HG02840 (cell line): ENCODE measurements at regions not wholly inside any gene's neighbourhood (a gene's known extent, or its start where the extent isn't known, plus 50 kb on each side); places are given as distances from the start of the nearest gene placed in this dataset.
"Not testable (repeated sequence)": the region's sequence is repeated elsewhere in the genome, so short reads cannot be mapped to it uniquely, and the experiment has no call there.

Source experiments
- ATAC-seq: cut with Tn5 transposase; IDR thresholded peaks from one replicate; pipeline ENCODE4 v1.9.1; 2021; ENCODE audit warnings: mild to moderate bottlenecking, moderate library complexity, moderate number of reproducible peaks; ENCODE audit not compliant: unreplicated experiment, low FRiP score

GRCh38 chr1:83167634-83168033 is 831.3 kb downstream of the TTLL7 start:
- not testable (repeated sequence) for ATAC-seq

GRCh38 chr1:83163879-83164475 is 835.0 kb downstream of the TTLL7 start:
- not testable (repeated sequence) for ATAC-seq

GRCh38 chr1:83158924-83159323 is 840.0 kb downstream of the TTLL7 start:
- ATAC-seq: not testable (repeated sequence)

GRCh38 chr1:83154306-83154705 is 844.6 kb downstream of the TTLL7 start:
- ATAC-seq: not testable (repeated sequence)

- ATAC-seq: not testable (repeated sequence)
These were observed 847.6 kb downstream of the TTLL7 start for GRCh38 chr1:83151167-83151898.

DNA sequence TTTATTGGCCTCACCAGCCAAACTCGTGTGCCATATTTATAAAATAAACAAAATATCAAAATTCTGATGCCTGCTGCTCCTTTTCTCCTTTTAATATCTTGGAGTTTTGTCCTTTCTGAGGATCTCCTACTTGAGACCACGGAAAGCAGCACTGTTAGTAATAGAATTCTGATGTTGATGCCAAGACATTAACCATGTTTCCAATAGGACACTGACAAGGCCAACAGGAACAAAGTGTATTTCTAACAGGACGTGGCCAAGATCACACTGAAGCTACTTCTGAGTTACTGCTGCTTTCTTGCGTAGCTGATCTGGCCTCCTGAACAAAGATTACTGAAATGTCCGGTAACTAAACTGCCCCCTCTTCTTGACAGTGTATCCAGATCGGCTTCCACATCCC is 848.5 kb downstream of the TTLL7 start:
- not testable (repeated sequence) for ATAC-seq

DNA sequence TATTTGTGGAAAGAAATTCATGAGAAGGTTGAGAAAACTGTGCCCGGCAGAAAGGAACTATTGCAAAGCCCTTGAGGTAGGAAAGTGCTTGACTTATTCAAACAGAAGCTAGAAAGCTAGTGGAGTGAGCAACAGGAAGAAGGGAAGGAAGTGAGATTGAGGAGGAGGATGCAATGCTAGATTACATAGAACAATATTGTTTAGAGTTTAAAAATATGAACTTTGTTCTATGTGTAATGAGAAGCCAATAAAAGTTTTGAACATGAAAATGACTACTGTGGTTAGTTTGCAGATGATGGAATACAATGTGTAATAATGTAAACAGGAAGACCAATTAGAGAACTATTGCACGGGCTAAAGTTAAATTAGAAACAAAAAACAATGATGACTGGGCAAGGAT is 853.1 kb downstream of the TTLL7 start:
- not testable (repeated sequence) for ATAC-seq

GRCh38 chr1:83142802-83143201 is 856.1 kb downstream of the TTLL7 start:
- not testable (repeated sequence) for ATAC-seq

- not testable (repeated sequence) for ATAC-seq
These were observed 863.3 kb downstream of the TTLL7 start for GRCh38 chr1:83135524-83136157.

GRCh38 chr1:83134322-83135014 is 864.5 kb downstream of the TTLL7 start:
- not testable (repeated sequence) for ATAC-seq

DNA sequence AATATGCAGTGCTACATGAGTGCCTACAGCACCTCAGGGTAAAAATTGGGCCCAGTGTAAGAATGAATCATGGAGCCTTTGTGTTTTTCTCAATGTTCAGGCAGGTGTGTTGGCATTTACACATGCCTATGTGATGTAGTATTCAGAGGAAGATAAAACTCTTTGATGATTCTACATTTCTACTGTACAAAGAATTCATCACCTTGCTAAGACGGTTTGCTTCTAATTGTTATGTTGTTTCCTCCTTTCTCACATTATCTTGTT is 867.3 kb downstream of the TTLL7 start:
- ATAC-seq: no peak

- ATAC-seq: no peak
These were observed 867.8 kb downstream of the TTLL7 start for GRCh38 chr1:83130886-83131691.

GRCh38 chr1:83129107-83129506 is 869.8 kb downstream of the TTLL7 start:
- no peak for ATAC-seq

DNA sequence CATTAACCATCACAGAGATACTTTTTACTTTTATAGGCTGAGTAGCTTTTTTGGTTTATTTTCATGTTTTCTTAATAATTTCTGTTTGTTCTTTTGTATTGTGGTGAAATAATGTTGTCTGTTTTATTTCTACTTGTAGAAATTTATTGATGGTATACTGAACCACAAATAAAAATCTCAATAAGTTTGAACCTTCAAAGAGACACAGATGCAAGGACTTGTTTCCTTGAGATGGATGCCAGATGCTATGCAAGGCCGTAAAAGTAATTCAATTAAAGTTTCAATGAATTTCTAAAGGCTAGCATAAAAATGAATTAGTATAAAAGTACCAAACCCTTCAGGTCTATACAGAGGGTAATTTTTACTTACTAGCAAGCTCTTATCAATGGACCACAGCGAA is 873.5 kb downstream of the TTLL7 start:
- no peak for ATAC-seq

- no peak for ATAC-seq
These were observed 875.9 kb downstream of the TTLL7 start for GRCh38 chr1:83123019-83123418.

- ATAC-seq: no peak
These were observed 880.5 kb downstream of the TTLL7 start for GRCh38 chr1:83118472-83118871.

DNA sequence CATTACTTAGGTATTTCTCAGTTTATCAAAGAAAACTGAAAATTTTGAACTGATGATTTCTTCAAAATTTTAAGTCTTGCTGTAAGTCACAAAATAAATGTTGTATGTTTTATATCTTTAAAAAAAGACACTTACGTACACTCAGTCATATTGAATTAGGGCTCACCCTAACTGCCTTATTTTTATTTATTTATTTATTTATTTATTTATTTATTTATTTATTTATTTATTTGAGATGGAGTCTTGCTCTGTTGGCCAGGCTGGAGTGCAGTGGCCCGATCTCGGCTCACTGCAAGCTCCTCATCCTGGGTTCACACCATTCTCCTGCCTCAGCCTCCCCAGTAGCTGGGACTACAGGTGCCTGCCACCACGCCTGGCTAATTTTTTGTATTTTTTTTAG is 881.9 kb downstream of the TTLL7 start:
- not testable (repeated sequence) for ATAC-seq

DNA sequence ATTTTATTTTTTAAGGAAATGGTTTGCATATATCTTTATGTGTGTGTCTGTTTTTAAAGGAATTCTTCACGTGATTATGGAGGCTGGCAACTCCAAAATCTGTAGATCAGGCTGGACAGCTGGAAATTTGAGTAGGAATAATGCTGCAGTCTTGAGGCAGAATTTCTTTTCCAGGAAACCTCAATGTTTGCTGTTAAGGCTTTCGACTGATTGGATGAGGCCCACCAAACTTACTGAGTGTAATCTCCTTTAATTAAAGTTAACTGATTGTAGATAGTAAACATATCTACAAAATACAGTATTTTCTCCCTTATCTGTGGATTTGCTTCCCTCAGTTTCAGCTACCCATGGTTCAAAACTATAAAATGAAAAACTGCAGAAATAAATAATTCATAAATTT is 883.1 kb downstream of the TTLL7 start:
- ATAC-seq: no peak

GRCh38 chr1:83114136-83114834 is 884.6 kb downstream of the TTLL7 start:
- ATAC-seq: no peak

- no peak for ATAC-seq
These were observed 885.3 kb downstream of the TTLL7 start for GRCh38 chr1:83113652-83114051.
